ENCODE measurements at regions not wholly inside any gene's neighbourhood (a gene's known extent, or its start where the extent isn't known, plus 50 kb on each side); places are given as distances from the start of the nearest gene placed in this dataset.

DNA sequence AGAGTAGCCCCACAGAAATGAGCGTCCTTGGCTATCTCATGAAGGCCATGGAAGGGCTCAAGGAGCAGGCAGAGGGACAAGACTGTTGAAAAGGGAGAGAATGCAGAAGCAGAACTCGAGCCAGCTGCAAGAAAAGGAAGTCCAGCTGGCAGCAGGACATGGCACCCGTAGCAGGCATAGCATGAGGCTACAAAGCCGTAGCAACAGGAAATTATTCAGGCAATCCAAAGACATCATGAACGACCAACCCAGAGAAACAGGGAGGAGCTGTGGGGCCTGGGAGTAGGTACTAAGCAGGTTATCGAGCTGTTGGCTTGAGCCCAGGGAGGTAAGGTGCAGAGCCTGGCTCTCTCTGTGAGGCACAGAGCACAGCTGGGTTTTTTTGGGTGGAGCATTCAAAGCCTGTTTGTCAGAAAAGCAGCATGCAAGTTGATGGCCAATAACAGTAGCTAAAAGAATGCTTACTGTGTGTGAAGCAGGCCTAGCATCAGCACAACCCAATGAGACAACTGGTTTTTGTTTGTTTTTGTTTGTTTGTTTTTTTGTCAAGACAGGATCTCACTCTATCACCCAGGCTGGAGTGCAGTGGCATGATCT is 144.0 kb upstream of the SMAD3 start:
- Histone ChIP-seq H3K27me3 (ENCODE audit: control insufficient read depth in 1 of 2, insufficient read depth in 2 of 2, low read length in 1 of 2) (no peaks in the 10 kb centered on the region), H3K27ac (ENCODE audit: low read depth in 1 of 2, low read length in 2 of 2) (peak overlapping the region in 1 of 2 donors; percentile 74), H3K4me1 (ENCODE audit: control insufficient read depth in 1 of 2, insufficient read depth in 2 of 2, low read length in 2 of 2) (peaks cover 0 to 3% of the 10 kb centered on the region in 2 donors), H3K4me3 (ENCODE audit: low read length in 2 of 2) (no peak overlapping the region), H3K9me3 (ENCODE audit: control insufficient read depth, low read length) (no peaks in the 10 kb centered on the region), H3K36me3 (ENCODE audit: control insufficient read depth in 1 of 2, insufficient read depth in 2 of 2, low read length in 1 of 2) (no peaks in the 10 kb centered on the region)
- 2% methylated on average over 6 of the region's 6 CpGs for WGBS, 2 donors
- intact Hi-C loops (cut with DNase I): no loop called here
- DNase-seq (peak in 1 of 2 donors; percentile 82), ATAC-seq (ENCODE audit: low FRiP score) (peak; percentile 66)

DNA sequence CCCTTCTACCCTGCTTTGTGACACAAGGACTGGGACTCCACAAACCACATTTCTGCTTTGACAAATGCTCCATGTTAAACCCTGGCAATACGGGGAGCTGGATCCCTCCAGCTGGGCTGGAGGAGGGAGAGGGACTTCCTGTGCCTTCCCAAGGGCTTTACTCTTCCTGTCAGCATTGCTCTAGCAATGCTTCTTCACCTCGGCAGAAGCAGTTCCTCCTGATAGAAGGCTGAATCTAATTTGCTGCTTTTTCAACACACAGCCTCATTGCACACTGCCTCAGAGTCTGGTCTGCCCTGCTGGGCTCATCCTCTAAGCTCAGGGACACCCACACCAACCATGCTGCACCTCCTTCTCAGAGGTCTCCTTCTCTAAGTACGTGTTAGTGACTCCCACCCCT is 142.8 kb upstream of the SMAD3 start:
- WGBS, 2 donors: 58 to 66% methylated on average over 3 of the region's 3 CpGs

DNA sequence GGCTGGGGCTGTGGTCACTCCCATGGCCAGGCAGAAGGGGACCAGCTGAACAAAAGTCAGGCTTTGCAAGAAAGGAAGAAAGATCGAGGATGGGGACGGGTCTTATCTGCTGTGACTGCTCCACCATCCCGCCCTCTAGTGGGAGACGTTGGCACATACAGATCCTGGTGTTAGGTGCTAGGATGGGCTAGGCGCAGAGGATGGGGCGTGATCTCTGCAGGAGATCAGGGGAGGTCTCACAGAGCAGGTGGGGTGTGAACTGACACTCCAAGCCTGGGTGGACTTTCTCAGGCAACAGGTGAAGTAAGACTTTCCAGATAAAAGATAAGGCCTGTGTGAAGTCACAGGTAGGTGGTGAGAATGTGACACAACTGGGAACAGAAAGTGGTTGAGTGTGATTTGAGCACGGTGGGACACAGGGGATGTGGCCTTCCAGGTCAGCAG is 141.9 kb upstream of the SMAD3 start:
- DNase-seq: no peak
- Histone ChIP-seq H3K36me3 (ENCODE audit: control insufficient read depth in 1 of 2, insufficient read depth in 2 of 2, low read length in 1 of 2) (no peaks in the 10 kb centered on the region), H3K27ac (ENCODE audit: low read depth in 1 of 2, low read length in 2 of 2) (no peak overlapping the region), H3K27me3 (ENCODE audit: control insufficient read depth in 1 of 2, insufficient read depth in 2 of 2, low read length in 1 of 2) (no peaks in the 10 kb centered on the region), H3K4me3 (ENCODE audit: low read length in 2 of 2) (no peak overlapping the region), H3K4me1 (ENCODE audit: control insufficient read depth in 1 of 2, insufficient read depth in 2 of 2, low read length in 2 of 2) (peaks cover 0 to 3% of the 10 kb centered on the region in 2 donors), H3K9me3 (ENCODE audit: control insufficient read depth, low read length) (no peaks in the 10 kb centered on the region)
- ATAC-seq (ENCODE audit: low FRiP score): no peak
- intact Hi-C loops (cut with DNase I): no loop called here
- 50 to 53% methylated on average over 7 of the region's 7 CpGs for WGBS, 2 donors

More for the DNA sequence above, 142.8 kb upstream of the SMAD3 start:
- intact Hi-C loops (cut with DNase I): no loop called here
- H3K36me3 ChIP-seq (ENCODE audit: control insufficient read depth in 1 of 2, insufficient read depth in 2 of 2, low read length in 1 of 2): no peaks in the 10 kb centered on the region
- ATAC-seq (ENCODE audit: low FRiP score): no peak
- H3K27me3 ChIP-seq (ENCODE audit: control insufficient read depth in 1 of 2, insufficient read depth in 2 of 2, low read length in 1 of 2): no peaks in the 10 kb centered on the region
- no peak overlapping the region for H3K27ac ChIP-seq (ENCODE audit: low read depth in 1 of 2, low read length in 2 of 2)
- DNase-seq: no peak
- no peak overlapping the region for H3K4me3 ChIP-seq (ENCODE audit: low read length in 2 of 2)
- peaks cover 0 to 3% of the 10 kb centered on the region in 2 donors for H3K4me1 ChIP-seq (ENCODE audit: control insufficient read depth in 1 of 2, insufficient read depth in 2 of 2, low read length in 2 of 2)
- H3K9me3 ChIP-seq (ENCODE audit: control insufficient read depth, low read length): no peaks in the 10 kb centered on the region

DNA sequence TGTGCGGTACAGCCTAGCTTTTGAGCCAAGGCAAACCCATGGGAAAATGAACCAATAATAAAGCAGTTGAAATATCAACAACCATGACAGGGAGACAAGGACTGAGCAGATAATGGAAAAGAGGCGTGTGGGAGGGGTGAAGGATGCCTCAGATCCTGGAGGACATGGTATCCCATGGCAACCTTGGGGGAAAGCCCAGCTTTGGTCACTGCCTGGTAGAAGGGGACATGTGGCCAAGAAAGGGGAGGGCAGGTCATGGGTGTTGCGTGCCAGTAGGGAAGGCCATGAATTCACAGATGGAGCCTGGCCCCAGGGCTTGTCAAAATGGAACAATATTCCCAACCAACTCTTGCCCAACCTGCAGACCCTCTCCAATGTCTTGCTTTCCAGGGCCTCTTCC is 140.5 kb upstream of the SMAD3 start:
- ATAC-seq (ENCODE audit: low FRiP score) (no peak), DNase-seq (no peak)
- Histone ChIP-seq H3K4me3 (ENCODE audit: low read length in 2 of 2) (no peak overlapping the region), H3K36me3 (ENCODE audit: control insufficient read depth in 1 of 2, insufficient read depth in 2 of 2, low read length in 1 of 2) (no peaks in the 10 kb centered on the region), H3K27ac (ENCODE audit: low read depth in 1 of 2, low read length in 2 of 2) (no peak overlapping the region), H3K27me3 (ENCODE audit: control insufficient read depth in 1 of 2, insufficient read depth in 2 of 2, low read length in 1 of 2) (no peaks in the 10 kb centered on the region), H3K9me3 (ENCODE audit: control insufficient read depth, low read length) (no peaks in the 10 kb centered on the region), H3K4me1 (ENCODE audit: control insufficient read depth in 1 of 2, insufficient read depth in 2 of 2, low read length in 2 of 2) (peaks cover 0 to 3% of the 10 kb centered on the region in 2 donors)
- WGBS, 2 donors: 62 to 71% methylated on average over 3 of the region's 3 CpGs
- intact Hi-C loops (cut with DNase I): no loop called here

DNA sequence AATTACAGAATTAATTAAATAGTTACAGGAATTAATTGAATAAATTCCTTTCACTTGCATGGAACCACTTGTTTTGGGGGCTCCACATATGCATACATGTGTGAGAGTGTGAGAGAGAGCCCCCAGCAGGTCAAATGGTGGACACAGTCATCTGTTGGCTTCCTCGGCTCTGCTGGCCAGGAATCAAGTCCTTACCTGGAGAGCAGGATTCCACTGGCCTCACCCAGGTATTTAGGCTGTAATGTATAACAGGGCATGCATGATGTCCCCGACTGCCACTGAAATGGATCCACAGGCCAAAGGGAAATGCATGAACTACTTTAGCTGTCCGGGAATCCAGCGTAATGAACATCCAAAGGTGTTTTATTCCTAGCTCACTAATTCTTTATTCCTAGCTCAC is 139.7 kb upstream of the SMAD3 start:
- no peak overlapping the region for H3K4me3 ChIP-seq (ENCODE audit: low read length in 2 of 2)
- ATAC-seq (ENCODE audit: low FRiP score): no peak
- no peaks in the 10 kb centered on the region for H3K36me3 ChIP-seq (ENCODE audit: control insufficient read depth in 1 of 2, insufficient read depth in 2 of 2, low read length in 1 of 2)
- intact Hi-C loops (cut with DNase I): no loop called here
- 96 to 100% methylated on average over 4 of the region's 4 CpGs for WGBS, 2 donors
- no peaks in the 10 kb centered on the region for H3K27me3 ChIP-seq (ENCODE audit: control insufficient read depth in 1 of 2, insufficient read depth in 2 of 2, low read length in 1 of 2)
- peaks cover 0 to 3% of the 10 kb centered on the region in 2 donors for H3K4me1 ChIP-seq (ENCODE audit: control insufficient read depth in 1 of 2, insufficient read depth in 2 of 2, low read length in 2 of 2)
- no peak overlapping the region for H3K27ac ChIP-seq (ENCODE audit: low read depth in 1 of 2, low read length in 2 of 2)
- no peaks in the 10 kb centered on the region for H3K9me3 ChIP-seq (ENCODE audit: control insufficient read depth, low read length)
- DNase-seq: no peak

DNA sequence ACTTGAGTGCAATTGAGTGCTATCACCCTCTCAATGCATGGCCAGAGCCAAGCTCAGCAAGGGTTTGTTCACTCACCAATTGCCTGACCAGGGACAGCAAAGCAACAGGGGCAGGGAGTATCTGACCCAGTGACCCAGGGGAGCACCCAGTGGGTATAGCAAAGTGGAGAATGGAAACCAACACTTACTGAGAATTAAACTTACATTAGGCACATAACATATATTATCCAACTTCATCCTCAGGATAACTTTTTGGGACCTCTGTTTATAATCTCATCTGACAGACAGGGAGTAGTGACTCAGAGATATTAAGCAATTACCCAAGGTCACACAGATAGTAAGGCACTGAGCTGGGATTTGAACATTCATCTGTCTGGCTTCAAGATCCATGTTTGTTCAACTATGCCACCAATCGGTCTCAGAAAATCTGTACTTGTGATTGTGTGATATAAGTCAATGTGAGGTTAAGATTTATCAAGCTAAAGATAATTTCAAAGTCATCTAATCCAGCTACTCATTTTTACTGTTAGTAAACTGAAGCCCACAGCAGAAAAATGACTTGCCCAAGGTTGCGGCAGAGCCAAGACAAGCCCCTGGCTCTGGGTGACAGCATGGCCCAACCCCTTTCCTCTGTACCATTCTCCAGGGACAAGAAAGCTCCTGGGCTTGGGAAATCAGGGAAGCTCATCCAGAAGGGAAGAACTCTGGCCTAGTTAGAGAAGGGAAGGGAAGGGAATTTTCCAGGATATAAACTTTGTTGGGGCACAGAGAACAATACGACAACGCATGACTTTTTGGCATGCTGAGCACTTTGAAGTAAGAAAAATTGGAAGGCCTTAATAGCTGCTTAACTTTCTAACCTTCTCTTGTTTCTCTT is 138.0 kb upstream of the SMAD3 start:
- no peaks in the 10 kb centered on the region for H3K27me3 ChIP-seq (ENCODE audit: control insufficient read depth in 1 of 2, insufficient read depth in 2 of 2, low read length in 1 of 2)
- no peak overlapping the region for H3K27ac ChIP-seq (ENCODE audit: low read depth in 1 of 2, low read length in 2 of 2)
- H3K4me3 ChIP-seq (ENCODE audit: low read length in 2 of 2): no peak overlapping the region
- DNase-seq: no peak
- peak; percentile 54 for ATAC-seq (ENCODE audit: low FRiP score)
- H3K4me1 ChIP-seq (ENCODE audit: control insufficient read depth in 1 of 2, insufficient read depth in 2 of 2, low read length in 2 of 2): no peaks in the 10 kb centered on the region
- no peaks in the 10 kb centered on the region for H3K9me3 ChIP-seq (ENCODE audit: control insufficient read depth, low read length)
- 47 to 53% methylated on average over 4 of the region's 4 CpGs for WGBS, 2 donors
- intact Hi-C loops (cut with DNase I): no loop called here
- H3K36me3 ChIP-seq (ENCODE audit: control insufficient read depth in 1 of 2, insufficient read depth in 2 of 2, low read length in 1 of 2): no peaks in the 10 kb centered on the region

DNA sequence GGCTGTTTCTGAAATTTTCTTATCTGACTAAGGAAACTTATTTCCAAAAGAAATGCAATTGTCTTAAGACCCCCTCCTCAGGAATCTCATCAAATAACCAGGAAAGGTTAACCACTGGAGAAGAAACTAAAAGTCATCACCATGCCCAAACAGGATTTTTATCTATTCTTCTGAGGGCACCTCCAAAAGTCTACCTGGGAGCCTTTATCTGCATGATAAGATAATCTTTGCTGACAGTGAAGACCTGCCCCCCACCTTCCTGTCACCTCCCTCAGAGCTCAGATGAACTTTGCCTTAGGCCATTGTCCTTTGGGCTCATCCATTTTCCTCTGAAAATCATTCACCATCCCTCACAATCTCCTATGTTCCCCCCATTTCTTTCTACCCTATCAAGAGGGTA is 137.3 kb upstream of the SMAD3 start:
- intact Hi-C loops (cut with DNase I): no loop called here
- ATAC-seq (ENCODE audit: low FRiP score) (no peak), DNase-seq (no peak)
- no peaks in the 10 kb centered on the region for H3K36me3 ChIP-seq (ENCODE audit: control insufficient read depth in 1 of 2, insufficient read depth in 2 of 2, low read length in 1 of 2)
- H3K4me1 ChIP-seq (ENCODE audit: control insufficient read depth in 1 of 2, insufficient read depth in 2 of 2, low read length in 2 of 2): no peaks in the 10 kb centered on the region
- no peaks in the 10 kb centered on the region for H3K27me3 ChIP-seq (ENCODE audit: control insufficient read depth in 1 of 2, insufficient read depth in 2 of 2, low read length in 1 of 2)
- H3K4me3 ChIP-seq (ENCODE audit: low read length in 2 of 2): no peak overlapping the region
- H3K27ac ChIP-seq (ENCODE audit: low read depth in 1 of 2, low read length in 2 of 2): no peak overlapping the region
- H3K9me3 ChIP-seq (ENCODE audit: control insufficient read depth, low read length): no peaks in the 10 kb centered on the region

DNA sequence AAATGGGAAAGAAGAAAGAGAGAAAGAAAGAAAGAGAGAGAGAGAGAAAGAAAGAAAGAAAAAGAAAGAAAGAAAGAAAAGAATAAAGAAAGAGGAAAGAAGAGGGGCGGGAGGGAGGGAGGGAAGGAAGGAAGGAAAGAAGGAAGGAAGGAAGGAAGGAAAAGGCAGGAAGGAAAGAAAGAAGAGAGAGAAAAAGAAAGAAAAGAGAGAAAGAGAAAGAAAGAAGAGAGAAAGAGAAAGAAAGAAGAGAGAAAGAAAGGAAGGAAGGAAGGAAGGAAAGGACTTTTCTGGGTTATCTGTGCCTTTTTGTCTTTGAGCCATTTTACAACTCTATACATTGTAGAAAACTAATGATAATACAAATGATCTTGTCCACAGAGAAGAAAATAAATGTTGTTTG is 136.6 kb upstream of the SMAD3 start:
- Histone ChIP-seq H3K4me1 (ENCODE audit: control insufficient read depth in 1 of 2, insufficient read depth in 2 of 2, low read length in 2 of 2) (no peaks in the 10 kb centered on the region), H3K27ac (ENCODE audit: low read depth in 1 of 2, low read length in 2 of 2) (no peak overlapping the region), H3K27me3 (ENCODE audit: control insufficient read depth in 1 of 2, insufficient read depth in 2 of 2, low read length in 1 of 2) (no peaks in the 10 kb centered on the region), H3K9me3 (ENCODE audit: control insufficient read depth, low read length) (no peaks in the 10 kb centered on the region), H3K4me3 (ENCODE audit: low read length in 2 of 2) (no peak overlapping the region), H3K36me3 (ENCODE audit: control insufficient read depth in 1 of 2, insufficient read depth in 2 of 2, low read length in 1 of 2) (no peaks in the 10 kb centered on the region)
- ATAC-seq (ENCODE audit: low FRiP score): no peak
- no peak for DNase-seq
- intact Hi-C loops (cut with DNase I): no loop called here
- 100% methylated on average over 1 of the region's 1 CpG for WGBS, 2 donors

DNA sequence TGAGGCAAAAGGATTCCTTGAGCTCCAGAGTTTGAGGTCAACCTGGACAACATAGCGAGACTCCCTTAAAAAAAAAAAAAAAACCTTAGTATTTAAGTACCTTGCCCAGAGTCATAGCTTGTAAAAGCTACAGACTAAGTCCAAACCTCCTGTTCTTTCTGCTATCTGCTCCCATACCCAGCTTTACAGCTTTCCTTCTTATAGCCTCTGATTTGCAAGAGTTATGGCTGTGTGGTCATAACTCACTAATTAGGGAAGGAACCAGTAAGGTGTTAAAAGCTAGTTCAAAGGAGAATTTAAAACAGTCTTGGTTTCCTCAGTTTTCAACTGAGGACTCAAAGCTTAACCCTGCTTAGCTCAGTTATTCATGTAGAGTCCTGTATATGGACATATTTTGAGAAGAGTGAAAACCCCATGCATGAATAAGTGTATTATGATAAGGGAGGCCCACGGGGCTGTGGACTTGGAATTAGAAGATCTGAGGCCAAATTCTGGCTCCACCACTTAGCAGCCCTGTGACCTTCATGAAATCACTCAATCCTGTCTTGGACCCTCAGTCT is 135.5 kb upstream of the SMAD3 start:
- no peaks in the 10 kb centered on the region for H3K27me3 ChIP-seq (ENCODE audit: control insufficient read depth in 1 of 2, insufficient read depth in 2 of 2, low read length in 1 of 2)
- no peaks in the 10 kb centered on the region for H3K36me3 ChIP-seq (ENCODE audit: control insufficient read depth in 1 of 2, insufficient read depth in 2 of 2, low read length in 1 of 2)
- no peaks in the 10 kb centered on the region for H3K9me3 ChIP-seq (ENCODE audit: control insufficient read depth, low read length)
- intact Hi-C loops (cut with DNase I): no loop called here
- no peaks in the 10 kb centered on the region for H3K4me1 ChIP-seq (ENCODE audit: control insufficient read depth in 1 of 2, insufficient read depth in 2 of 2, low read length in 2 of 2)
- 69 to 74% methylated on average over 2 of the region's 2 CpGs for WGBS, 2 donors
- DNase-seq: no peak
- ATAC-seq (ENCODE audit: low FRiP score): no peak
- no peak overlapping the region for H3K27ac ChIP-seq (ENCODE audit: low read depth in 1 of 2, low read length in 2 of 2)
- no peak overlapping the region for H3K4me3 ChIP-seq (ENCODE audit: low read length in 2 of 2)

Data from aorta (tissue), 5 donors.